ENCODE measurements at regions not wholly inside any gene's neighbourhood (a gene's known extent, or its start where the extent isn't known, plus 50 kb on each side); places are given as distances from the start of the nearest gene placed in this dataset.

GRCh38 chr5:97538912-97539311, 355.9 kb upstream of the RIOK2 start:
- Histone ChIP-seq H3K4me1 (ENCODE audit: control insufficient read depth in 4 of 4, insufficient read depth in 4 of 4, low read length in 3 of 4) (no peaks in the 10 kb centered on the region), H3K4me3 (ENCODE audit: low read depth in 1 of 3, low read length in 3 of 3) (no peak overlapping the region), H3K9me3 (ENCODE audit: control insufficient read depth in 4 of 4, low read length in 3 of 4) (no peaks in the 10 kb centered on the region), H3K36me3 (ENCODE audit: control insufficient read depth in 4 of 4, insufficient read depth in 3 of 4, low read depth in 1 of 4, low read length in 3 of 4) (no peaks in the 10 kb centered on the region), H3K9ac (ENCODE audit: low read depth in 1 of 2, low read length in 2 of 2) (no peak overlapping the region), H3K27ac (ENCODE audit: low read depth in 1 of 2, low read length in 2 of 2) (no peak overlapping the region), H3K27me3 (ENCODE audit: control insufficient read depth in 4 of 4, insufficient read depth in 4 of 4, low read length in 3 of 4) (no peaks in the 10 kb centered on the region)
- DNase-seq (ENCODE audit: low spot score), result no peak
- WGBS, result 81% methylated on average over 2 of the region's 2 CpGs
- no peak for TF ChIP-seq ATF3 (IDR thresholded peaks at IDR 0.05)
- TF ChIP-seq MAX (IDR thresholded peaks at IDR 0.05), result no peak
- TF ChIP-seq RXRA (IDR thresholded peaks at IDR 0.05), result no peak
- no peak for TF ChIP-seq HNF4G (IDR thresholded peaks at IDR 0.05)
- TF ChIP-seq GABPA (IDR thresholded peaks at IDR 0.05 in 1 of 2, conservative IDR thresholded peaks at IDR 0.05 in 1 of 2), result no peak
- TF ChIP-seq FOXA2 (IDR thresholded peaks at IDR 0.05), result no peak
- no peak for TF ChIP-seq ZBTB33 (IDR thresholded peaks at IDR 0.05)
- no peak for TF ChIP-seq CTCF (IDR thresholded peaks at IDR 0.05; ENCODE audit: low read depth, low read length, missing input control)
- TF ChIP-seq SP1 (IDR thresholded peaks at IDR 0.05), result no peak
- TF ChIP-seq YY1 (IDR thresholded peaks at IDR 0.05), result no peak
- no peak for TF ChIP-seq TAF1 (conservative IDR thresholded peaks at IDR 0.05)
- TF ChIP-seq EGR1 (IDR thresholded peaks at IDR 0.05; ENCODE audit: low read depth in 2 of 2), result no peak
- TF ChIP-seq RAD21 (IDR thresholded peaks at IDR 0.05), result no peak
- TF ChIP-seq HNF4A (conservative IDR thresholded peaks at IDR 0.05), result no peak

GRCh38 chr5:97541864-97542263, 358.8 kb upstream of the RIOK2 start:
- H3K4me1 ChIP-seq (ENCODE audit: control insufficient read depth in 4 of 4, insufficient read depth in 4 of 4, low read length in 3 of 4), result no peaks in the 10 kb centered on the region
- H3K9me3 ChIP-seq (ENCODE audit: control insufficient read depth in 4 of 4, low read length in 3 of 4), result no peaks in the 10 kb centered on the region
- no peak overlapping the region for H3K9ac ChIP-seq (ENCODE audit: low read depth in 1 of 2, low read length in 2 of 2)
- no peak overlapping the region for H3K27ac ChIP-seq (ENCODE audit: low read depth in 1 of 2, low read length in 2 of 2)
- WGBS, result 95% methylated on average over 20 of the region's 20 CpGs
- no peak overlapping the region for H3K4me3 ChIP-seq (ENCODE audit: low read depth in 1 of 3, low read length in 3 of 3)
- TF ChIP-seq ATF3 (IDR thresholded peaks at IDR 0.05) (no peak), JUND (IDR thresholded peaks at IDR 0.05) (no peak)
- DNase-seq (ENCODE audit: low spot score), result no peak
- H3K36me3 ChIP-seq (ENCODE audit: control insufficient read depth in 4 of 4, insufficient read depth in 3 of 4, low read depth in 1 of 4, low read length in 3 of 4), result no peaks in the 10 kb centered on the region
- H3K27me3 ChIP-seq (ENCODE audit: control insufficient read depth in 4 of 4, insufficient read depth in 4 of 4, low read length in 3 of 4), result no peaks in the 10 kb centered on the region

- 90% methylated on average over 1 of the region's 1 CpG for WGBS
- no peaks in the 10 kb centered on the region for H3K4me1 ChIP-seq (ENCODE audit: control insufficient read depth in 4 of 4, insufficient read depth in 4 of 4, low read length in 3 of 4)
- DNase-seq (ENCODE audit: low spot score), result no peak
- no peak for TF ChIP-seq RAD21 (IDR thresholded peaks at IDR 0.05)
- no peak for TF ChIP-seq REST (IDR thresholded peaks at IDR 0.05)
- TF ChIP-seq SP1 (IDR thresholded peaks at IDR 0.05), result no peak
- TF ChIP-seq RXRA (IDR thresholded peaks at IDR 0.05), result no peak
- TF ChIP-seq YY1 (IDR thresholded peaks at IDR 0.05), result no peak
- no peak for TF ChIP-seq TAF1 (conservative IDR thresholded peaks at IDR 0.05)
- TF ChIP-seq EGR1 (IDR thresholded peaks at IDR 0.05; ENCODE audit: low read depth in 2 of 2), result no peak
- no peak for TF ChIP-seq NR2F2 (IDR thresholded peaks at IDR 0.05)
- TF ChIP-seq HNF4A (conservative IDR thresholded peaks at IDR 0.05), result no peak
- no peak for TF ChIP-seq GABPA (IDR thresholded peaks at IDR 0.05 in 1 of 2, conservative IDR thresholded peaks at IDR 0.05 in 1 of 2)
- no peak for TF ChIP-seq ATF3 (IDR thresholded peaks at IDR 0.05)
- no peak for TF ChIP-seq JUND (IDR thresholded peaks at IDR 0.05)
- no peak for TF ChIP-seq HNF4G (IDR thresholded peaks at IDR 0.05)
These were observed 359.4 kb upstream of the RIOK2 start for GRCh38 chr5:97542469-97542868.

More at GRCh38 chr5:97542469-97542868, 359.4 kb upstream of the RIOK2 start:
- Histone ChIP-seq H3K9me3 (ENCODE audit: control insufficient read depth in 4 of 4, low read length in 3 of 4) (no peaks in the 10 kb centered on the region), H3K27ac (ENCODE audit: low read depth in 1 of 2, low read length in 2 of 2) (no peak overlapping the region), H3K27me3 (ENCODE audit: control insufficient read depth in 4 of 4, insufficient read depth in 4 of 4, low read length in 3 of 4) (no peaks in the 10 kb centered on the region), H3K4me3 (ENCODE audit: low read depth in 1 of 3, low read length in 3 of 3) (no peak overlapping the region), H3K9ac (ENCODE audit: low read depth in 1 of 2, low read length in 2 of 2) (no peak overlapping the region), H3K36me3 (ENCODE audit: control insufficient read depth in 4 of 4, insufficient read depth in 3 of 4, low read depth in 1 of 4, low read length in 3 of 4) (no peaks in the 10 kb centered on the region)

All from liver (tissue), 8 donors.